ENCODE measurements at regions not wholly inside any gene's neighbourhood (a gene's known extent, or its start where the extent isn't known, plus 50 kb on each side); places are given as distances from the start of the nearest gene placed in this dataset.

DNA sequence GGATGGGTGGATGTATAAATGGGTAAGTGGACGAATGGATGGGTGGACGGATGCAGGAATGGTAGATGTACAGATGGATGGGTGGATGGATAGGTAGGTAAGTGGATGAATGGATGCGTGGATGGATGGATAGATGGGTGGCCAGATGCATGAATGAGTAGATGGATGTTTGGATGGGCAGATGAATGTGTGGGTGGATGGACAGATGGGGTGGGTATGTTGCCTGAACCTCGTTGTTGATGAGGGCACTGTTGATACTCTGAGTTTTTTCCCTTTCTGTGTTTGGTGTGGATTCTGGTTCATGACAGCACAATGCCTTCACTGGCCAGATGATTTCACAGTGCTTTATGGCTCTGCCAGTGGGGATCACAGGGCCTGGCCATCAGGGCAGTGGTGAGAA, 208.3 kb downstream of the NPIPB11 start:
- no peak for TF ChIP-seq KLF10 (tag by site-specific recombination; IDR thresholded peaks at IDR 0.05)
- TF ChIP-seq, protein P1, sequence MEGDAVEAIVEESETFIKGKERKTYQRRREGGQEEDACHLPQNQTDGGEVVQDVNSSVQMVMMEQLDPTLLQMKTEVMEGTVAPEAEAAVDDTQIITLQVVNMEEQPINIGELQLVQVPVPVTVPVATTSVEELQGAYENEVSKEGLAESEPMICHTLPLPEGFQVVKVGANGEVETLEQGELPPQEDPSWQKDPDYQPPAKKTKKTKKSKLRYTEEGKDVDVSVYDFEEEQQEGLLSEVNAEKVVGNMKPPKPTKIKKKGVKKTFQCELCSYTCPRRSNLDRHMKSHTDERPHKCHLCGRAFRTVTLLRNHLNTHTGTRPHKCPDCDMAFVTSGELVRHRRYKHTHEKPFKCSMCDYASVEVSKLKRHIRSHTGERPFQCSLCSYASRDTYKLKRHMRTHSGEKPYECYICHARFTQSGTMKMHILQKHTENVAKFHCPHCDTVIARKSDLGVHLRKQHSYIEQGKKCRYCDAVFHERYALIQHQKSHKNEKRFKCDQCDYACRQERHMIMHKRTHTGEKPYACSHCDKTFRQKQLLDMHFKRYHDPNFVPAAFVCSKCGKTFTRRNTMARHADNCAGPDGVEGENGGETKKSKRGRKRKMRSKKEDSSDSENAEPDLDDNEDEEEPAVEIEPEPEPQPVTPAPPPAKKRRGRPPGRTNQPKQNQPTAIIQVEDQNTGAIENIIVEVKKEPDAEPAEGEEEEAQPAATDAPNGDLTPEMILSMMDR (tag by site-specific recombination; IDR thresholded peaks at IDR 0.05), result no peak
- TF ChIP-seq, protein P2, sequence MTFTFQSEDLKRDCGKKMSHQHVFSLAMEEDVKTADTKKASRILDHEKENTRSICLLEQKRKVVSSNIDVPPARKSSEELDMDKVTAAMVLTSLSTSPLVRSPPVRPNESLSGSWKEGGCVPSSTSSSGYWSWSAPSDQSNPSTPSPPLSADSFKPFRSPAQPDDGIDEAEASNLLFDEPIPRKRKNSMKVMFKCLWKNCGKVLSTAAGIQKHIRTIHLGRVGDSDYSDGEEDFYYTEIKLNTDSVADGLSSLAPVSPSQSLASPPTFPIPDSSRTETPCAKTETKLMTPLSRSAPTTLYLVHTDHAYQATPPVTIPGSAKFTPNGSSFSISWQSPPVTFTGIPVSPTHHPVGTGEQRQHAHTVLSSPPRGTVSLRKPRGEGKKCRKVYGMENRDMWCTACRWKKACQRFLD (tag by site-specific recombination; IDR thresholded peaks at IDR 0.05), result no peak
- TF ChIP-seq, protein P3, sequence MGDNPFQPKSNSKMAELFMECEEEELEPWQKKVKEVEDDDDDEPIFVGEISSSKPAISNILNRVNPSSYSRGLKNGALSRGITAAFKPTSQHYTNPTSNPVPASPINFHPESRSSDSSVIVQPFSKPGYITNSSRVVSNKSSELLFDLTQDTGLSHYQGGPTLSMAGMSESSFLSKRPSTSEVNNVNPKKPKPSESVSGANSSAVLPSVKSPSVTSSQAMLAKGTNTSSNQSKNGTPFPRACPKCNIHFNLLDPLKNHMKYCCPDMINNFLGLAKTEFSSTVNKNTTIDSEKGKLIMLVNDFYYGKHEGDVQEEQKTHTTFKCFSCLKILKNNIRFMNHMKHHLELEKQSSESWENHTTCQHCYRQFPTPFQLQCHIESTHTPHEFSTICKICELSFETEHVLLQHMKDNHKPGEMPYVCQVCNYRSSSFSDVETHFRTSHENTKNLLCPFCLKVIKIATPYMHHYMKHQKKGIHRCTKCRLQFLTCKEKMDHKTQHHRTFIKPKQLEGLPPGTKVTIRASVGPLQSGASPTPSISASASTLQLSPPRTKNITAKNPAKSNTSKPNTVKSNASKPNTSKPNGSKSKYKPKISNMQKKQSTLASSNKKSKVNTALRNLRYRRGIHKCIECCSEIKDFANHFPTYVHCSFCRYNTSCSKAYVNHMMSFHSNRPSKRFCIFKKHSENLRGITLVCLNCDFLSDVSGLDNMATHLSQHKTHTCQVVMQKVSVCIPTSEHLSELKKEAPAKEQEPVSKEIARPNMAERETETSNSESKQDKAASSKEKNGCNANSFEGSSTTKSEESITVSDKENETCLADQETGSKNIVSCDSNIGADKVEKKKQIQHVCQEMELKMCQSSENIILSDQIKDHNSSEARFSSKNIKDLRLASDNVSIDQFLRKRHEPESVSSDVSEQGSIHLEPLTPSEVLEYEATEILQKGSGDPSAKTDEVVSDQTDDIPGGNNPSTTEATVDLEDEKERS (tag by site-specific recombination; IDR thresholded peaks at IDR 0.05), result no peak
- TF ChIP-seq ZNF140 (tag by site-specific recombination; IDR thresholded peaks at IDR 0.05), result no peak
- no peak for TF ChIP-seq ZNF701 (tag by site-specific recombination; IDR thresholded peaks at IDR 0.05)
- no peak for TF ChIP-seq ZNF146 (tag by site-specific recombination; IDR thresholded peaks at IDR 0.05)
- TF ChIP-seq, protein P4, sequence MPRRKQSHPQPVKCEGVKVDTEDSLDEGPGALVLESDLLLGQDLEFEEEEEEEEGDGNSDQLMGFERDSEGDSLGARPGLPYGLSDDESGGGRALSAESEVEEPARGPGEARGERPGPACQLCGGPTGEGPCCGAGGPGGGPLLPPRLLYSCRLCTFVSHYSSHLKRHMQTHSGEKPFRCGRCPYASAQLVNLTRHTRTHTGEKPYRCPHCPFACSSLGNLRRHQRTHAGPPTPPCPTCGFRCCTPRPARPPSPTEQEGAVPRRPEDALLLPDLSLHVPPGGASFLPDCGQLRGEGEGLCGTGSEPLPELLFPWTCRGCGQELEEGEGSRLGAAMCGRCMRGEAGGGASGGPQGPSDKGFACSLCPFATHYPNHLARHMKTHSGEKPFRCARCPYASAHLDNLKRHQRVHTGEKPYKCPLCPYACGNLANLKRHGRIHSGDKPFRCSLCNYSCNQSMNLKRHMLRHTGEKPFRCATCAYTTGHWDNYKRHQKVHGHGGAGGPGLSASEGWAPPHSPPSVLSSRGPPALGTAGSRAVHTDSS (tag by site-specific recombination; IDR thresholded peaks at IDR 0.05), result no peak
- no peak for TF ChIP-seq KLF16 (tag by site-specific recombination; IDR thresholded peaks at IDR 0.05)
- no peak for TF ChIP-seq ZNF843 (tag by site-specific recombination; IDR thresholded peaks at IDR 0.05)
- no peak for TF ChIP-seq ZNF121 (tag by site-specific recombination; IDR thresholded peaks at IDR 0.05)
- no peak for TF ChIP-seq ZNF248 (tag by site-specific recombination; IDR thresholded peaks at IDR 0.05)
- TF ChIP-seq ZNF585B (tag by site-specific recombination; IDR thresholded peaks at IDR 0.05), result no peak
